ENCODE measurements at regions not wholly inside any gene's neighbourhood (a gene's known extent, or its start where the extent isn't known, plus 50 kb on each side); places are given as distances from the start of the nearest gene placed in this dataset.
"Not testable (repeated sequence)": the region's sequence is repeated elsewhere in the genome, so short reads cannot be mapped to it uniquely, and the experiment has no call there.

GRCh38 chr14:34106310-34106709 lies 155.4 kb upstream of the EGLN3 start:
- no peak for DNase-seq (ENCODE audit: low read depth in 2 of 3, low spot score in 2 of 3)

- no peak for DNase-seq (ENCODE audit: low read depth in 2 of 3, low spot score in 2 of 3)
Measured at GRCh38 chr14:34104489-34105397, 153.9 kb upstream of the EGLN3 start.

- no peak for DNase-seq (ENCODE audit: low read depth in 2 of 3, low spot score in 2 of 3)
Measured at GRCh38 chr14:34103176-34103575, 152.3 kb upstream of the EGLN3 start.

- no peak for DNase-seq (ENCODE audit: low read depth in 2 of 3, low spot score in 2 of 3)
Measured at GRCh38 chr14:34099635-34100034, 148.8 kb upstream of the EGLN3 start.

GRCh38 chr14:34098985-34099349 lies 148.1 kb upstream of the EGLN3 start:
- DNase-seq (ENCODE audit: low read depth in 2 of 3, low spot score in 2 of 3), result no peak

- peak in 1 of 3 donors; percentile 53 for DNase-seq (ENCODE audit: low read depth in 2 of 3, low spot score in 2 of 3)
Measured at GRCh38 chr14:34098045-34098984, 147.4 kb upstream of the EGLN3 start.

- no peak for DNase-seq (ENCODE audit: low read depth in 2 of 3, low spot score in 2 of 3)
Measured at GRCh38 chr14:34097644-34098043, 146.8 kb upstream of the EGLN3 start.

GRCh38 chr14:34094384-34094783 lies 143.5 kb upstream of the EGLN3 start:
- DNase-seq (ENCODE audit: low read depth in 2 of 3, low spot score in 2 of 3), result no peak

- DNase-seq (ENCODE audit: low read depth in 2 of 3, low spot score in 2 of 3), result no peak
Measured at GRCh38 chr14:34093883-34094282, 143.0 kb upstream of the EGLN3 start.

GRCh38 chr14:34090451-34090850 lies 139.6 kb upstream of the EGLN3 start:
- no peak for DNase-seq (ENCODE audit: low read depth in 2 of 3, low spot score in 2 of 3)

GRCh38 chr14:34088914-34089313 lies 138.0 kb upstream of the EGLN3 start:
- DNase-seq (ENCODE audit: low read depth in 2 of 3, low spot score in 2 of 3), result peak in 1 of 3 donors; percentile 35

- no peak for DNase-seq (ENCODE audit: low read depth in 2 of 3, low spot score in 2 of 3)
Measured at GRCh38 chr14:34087571-34087970, 136.7 kb upstream of the EGLN3 start.

GRCh38 chr14:34086223-34086757 lies 135.4 kb upstream of the EGLN3 start:
- no peak for DNase-seq (ENCODE audit: low read depth in 2 of 3, low spot score in 2 of 3)

GRCh38 chr14:34085695-34086094 lies 134.8 kb upstream of the EGLN3 start:
- DNase-seq (ENCODE audit: low read depth in 2 of 3, low spot score in 2 of 3), result no peak

GRCh38 chr14:34081576-34082136 lies 130.8 kb upstream of the EGLN3 start:
- DNase-seq (ENCODE audit: low read depth in 2 of 3, low spot score in 2 of 3), result no peak

GRCh38 chr14:34081101-34081575 lies 130.3 kb upstream of the EGLN3 start:
- DNase-seq (ENCODE audit: low read depth in 2 of 3, low spot score in 2 of 3), result no peak

GRCh38 chr14:34079643-34080042 lies 128.8 kb upstream of the EGLN3 start:
- DNase-seq (ENCODE audit: low read depth in 2 of 3, low spot score in 2 of 3), result not testable (repeated sequence)

- peak in 2 of 3 donors; percentile 77 to 80 for DNase-seq (ENCODE audit: low read depth in 2 of 3, low spot score in 2 of 3)
Measured at GRCh38 chr14:34078117-34078743, 127.4 kb upstream of the EGLN3 start.

GRCh38 chr14:34075826-34076225 lies 125.0 kb upstream of the EGLN3 start:
- no peak for DNase-seq (ENCODE audit: low read depth in 2 of 3, low spot score in 2 of 3)

GRCh38 chr14:34075042-34075744 lies 124.3 kb upstream of the EGLN3 start:
- DNase-seq (ENCODE audit: low read depth in 2 of 3, low spot score in 2 of 3), result peak in 2 of 3 donors; percentile 43 to 56

All from hematopoietic multipotent progenitor cell (in vitro differentiated cells).